SU-DHL-6 (cell line): ENCODE measurements at regions not wholly inside any gene's neighbourhood (a gene's known extent, or its start where the extent isn't known, plus 50 kb on each side); places are given as distances from the start of the nearest gene placed in this dataset.

Experiments
- EZH2phosphoT487 ChIP-seq: fragments of 200-600 bp; sonication (generic), shearing (Covaris generic); conservative IDR thresholded peaks from 2 replicates; pipeline ENCODE4 v1.6.1; 2018; ENCODE audit warnings: mild to moderate bottlenecking, antibody characterized with exemption, low read length, moderate library complexity, mixed read lengths
- TF ChIP-seq, protein P1 (sequence below): fragments of 200-600 bp; sonication (generic); IDR thresholded peaks from one replicate; pipeline ENCODE4 v1.5.1; 2017; ENCODE audit warnings: antibody characterized with exemption, mild to moderate bottlenecking, low read length, moderate library complexity; ENCODE audit not compliant: insufficient read depth, poor library complexity, severe bottlenecking

DNA sequence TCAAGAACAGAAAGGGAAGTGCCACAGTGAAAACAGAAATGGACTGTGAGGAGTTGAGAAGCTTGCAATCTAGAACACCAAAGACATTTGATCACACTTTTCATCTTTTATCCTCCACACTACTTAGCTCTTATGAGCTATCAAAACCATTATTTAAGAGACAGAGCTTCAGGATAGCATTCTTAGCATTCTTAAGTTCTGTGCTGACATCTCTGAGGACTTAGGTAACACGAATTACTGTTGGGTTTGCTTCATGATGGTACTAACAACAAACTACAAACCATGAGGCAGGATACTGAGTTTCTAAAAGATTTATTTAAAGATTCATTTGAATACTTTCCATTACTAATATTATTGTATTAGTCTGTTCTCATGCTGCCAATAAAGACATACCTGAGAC, 1038.6 kb downstream of the TUSC7 start:
- TF ChIP-seq, protein P1, sequence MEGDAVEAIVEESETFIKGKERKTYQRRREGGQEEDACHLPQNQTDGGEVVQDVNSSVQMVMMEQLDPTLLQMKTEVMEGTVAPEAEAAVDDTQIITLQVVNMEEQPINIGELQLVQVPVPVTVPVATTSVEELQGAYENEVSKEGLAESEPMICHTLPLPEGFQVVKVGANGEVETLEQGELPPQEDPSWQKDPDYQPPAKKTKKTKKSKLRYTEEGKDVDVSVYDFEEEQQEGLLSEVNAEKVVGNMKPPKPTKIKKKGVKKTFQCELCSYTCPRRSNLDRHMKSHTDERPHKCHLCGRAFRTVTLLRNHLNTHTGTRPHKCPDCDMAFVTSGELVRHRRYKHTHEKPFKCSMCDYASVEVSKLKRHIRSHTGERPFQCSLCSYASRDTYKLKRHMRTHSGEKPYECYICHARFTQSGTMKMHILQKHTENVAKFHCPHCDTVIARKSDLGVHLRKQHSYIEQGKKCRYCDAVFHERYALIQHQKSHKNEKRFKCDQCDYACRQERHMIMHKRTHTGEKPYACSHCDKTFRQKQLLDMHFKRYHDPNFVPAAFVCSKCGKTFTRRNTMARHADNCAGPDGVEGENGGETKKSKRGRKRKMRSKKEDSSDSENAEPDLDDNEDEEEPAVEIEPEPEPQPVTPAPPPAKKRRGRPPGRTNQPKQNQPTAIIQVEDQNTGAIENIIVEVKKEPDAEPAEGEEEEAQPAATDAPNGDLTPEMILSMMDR = no peak
- no peak for TF ChIP-seq EZH2phosphoT487
